ENCODE measurements at regions not wholly inside any gene's neighbourhood (a gene's known extent, or its start where the extent isn't known, plus 50 kb on each side); places are given as distances from the start of the nearest gene placed in this dataset.

DNA sequence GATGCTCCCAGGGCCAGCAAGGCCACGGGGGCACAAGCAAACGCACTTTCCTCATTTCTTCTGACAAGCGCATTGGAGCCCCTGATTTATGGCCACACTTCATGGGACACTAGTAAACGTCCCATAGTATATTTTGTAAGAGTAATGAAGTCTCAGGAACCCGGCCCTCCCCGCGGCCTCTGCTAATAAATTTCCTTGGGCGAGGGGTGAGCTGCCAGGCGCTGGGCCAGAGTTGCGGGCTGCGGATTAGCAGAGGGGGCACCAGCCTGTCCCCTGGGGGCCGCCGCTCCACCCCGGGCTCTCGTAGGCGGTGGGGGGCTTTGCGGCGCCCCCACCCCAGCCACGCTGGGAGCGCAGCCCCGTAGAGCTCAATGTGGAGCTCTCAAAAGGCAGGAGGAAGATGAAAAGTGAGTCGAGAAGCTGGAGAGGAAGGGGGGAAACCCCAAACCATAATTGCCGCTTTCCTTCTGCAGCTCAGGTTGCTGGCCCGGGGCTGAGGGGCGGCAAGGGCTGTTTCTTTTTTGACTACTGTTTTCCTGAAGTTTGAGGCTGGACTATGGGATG lies 173.6 kb downstream of the CDC5L start:
- DNase-seq: no peak

DNA sequence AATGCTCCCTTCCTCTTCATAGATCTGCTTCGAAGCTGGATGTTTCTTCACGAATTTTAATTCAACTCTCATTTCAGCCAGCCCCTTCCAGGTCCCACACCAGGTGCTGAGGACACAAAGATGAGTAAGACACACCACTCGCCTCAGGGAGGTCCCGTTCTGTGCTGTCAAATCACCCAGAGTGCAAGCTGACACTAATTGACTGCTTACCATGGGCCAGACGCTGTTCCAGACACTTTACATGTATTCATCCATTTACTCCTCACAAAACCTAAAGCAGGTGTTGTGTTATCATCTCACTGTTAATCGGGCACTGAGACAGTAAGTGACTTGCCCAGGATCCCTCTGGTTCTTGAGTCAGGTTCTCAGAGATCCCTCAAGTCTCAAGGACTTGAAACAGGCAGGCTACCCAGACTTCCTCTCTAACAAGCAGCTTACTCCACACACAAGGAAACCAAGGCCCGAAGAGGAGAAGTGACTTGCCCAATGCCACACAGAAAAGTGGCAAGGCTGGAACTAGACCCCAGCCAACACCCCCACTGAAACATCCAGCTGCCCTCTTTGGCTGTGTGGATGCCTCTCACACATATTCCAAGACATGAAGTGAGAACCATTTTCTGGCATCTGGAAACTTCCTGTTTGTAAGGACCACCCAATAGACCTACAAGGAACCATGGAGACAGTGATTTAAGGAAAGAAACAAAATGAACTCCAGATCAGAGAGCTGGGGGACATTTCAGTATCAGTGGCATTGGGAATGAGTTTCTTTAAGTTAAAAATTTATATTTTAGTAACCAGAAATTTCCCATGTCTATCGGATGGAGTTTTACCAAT lies 174.5 kb downstream of the CDC5L start:
- no peak for DNase-seq

DNA sequence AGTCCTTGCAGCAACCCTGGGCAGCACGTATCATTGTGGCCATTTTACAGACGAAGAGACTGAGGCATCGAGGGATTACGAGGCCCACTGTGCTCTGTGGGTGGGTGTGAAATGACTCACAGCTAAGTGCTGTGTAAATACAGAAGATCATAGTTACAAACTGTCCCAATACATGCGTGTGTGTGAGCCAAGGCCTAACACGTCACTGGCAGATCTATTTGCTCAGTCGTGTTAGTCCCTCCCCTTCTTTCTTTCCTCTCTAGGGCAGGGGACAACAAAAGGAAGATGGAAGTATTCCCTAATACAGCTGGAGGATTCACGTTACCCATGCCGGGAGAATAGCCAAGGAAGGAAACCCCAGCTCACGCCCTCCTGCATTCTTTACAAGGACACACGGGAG lies 175.9 kb downstream of the CDC5L start:
- DNase-seq: no peak

DNA sequence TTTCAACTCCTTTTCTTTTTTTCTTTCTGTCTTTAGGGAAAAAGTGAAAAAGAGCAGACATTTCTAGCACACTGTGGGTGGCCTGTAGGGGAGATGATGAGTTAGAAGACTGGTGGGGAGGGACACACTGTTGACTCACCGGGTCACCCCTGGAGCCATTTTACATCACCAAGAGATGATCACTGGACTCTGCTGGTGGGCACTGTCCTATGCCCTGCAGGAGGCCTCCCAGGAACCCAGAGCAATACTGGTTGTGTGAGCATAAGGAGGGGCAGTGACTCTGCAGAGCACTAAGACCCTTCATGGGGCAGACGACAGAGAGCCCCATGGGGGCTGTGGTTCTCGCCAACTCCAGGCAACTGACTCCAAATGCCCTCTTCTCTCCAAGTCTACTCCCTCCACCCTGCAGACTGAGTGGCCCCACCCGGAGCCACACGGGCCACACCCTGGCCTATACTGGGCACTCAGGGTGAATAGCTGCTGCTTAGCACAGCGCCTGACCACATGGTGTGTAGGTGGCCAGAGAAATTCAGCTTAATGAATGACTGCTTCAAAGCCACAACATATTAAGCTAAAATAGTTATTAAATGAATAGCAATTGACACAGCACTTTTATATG lies 177.5 kb downstream of the CDC5L start:
- no peak for DNase-seq

DNA sequence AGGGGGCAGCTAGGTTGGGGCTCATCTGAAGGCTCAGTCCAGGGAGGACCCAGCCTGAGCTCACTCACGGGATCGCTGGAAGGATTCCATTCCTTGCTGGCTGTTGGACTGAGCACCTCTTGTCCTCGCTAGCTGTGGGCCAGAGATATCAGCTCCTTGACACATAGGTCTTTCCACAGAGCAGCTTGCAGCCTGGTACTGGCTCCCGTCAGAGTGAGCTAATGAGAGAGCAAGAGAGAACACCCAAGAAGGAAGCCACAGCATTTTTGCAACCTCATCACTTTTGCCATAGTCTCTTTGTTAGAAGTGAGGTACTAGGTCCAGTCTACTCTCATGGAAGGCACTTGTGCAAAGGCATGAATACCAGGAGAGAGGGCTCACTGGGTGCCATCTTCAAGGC lies 179.9 kb downstream of the CDC5L start:
- DNase-seq: no peak

DNA sequence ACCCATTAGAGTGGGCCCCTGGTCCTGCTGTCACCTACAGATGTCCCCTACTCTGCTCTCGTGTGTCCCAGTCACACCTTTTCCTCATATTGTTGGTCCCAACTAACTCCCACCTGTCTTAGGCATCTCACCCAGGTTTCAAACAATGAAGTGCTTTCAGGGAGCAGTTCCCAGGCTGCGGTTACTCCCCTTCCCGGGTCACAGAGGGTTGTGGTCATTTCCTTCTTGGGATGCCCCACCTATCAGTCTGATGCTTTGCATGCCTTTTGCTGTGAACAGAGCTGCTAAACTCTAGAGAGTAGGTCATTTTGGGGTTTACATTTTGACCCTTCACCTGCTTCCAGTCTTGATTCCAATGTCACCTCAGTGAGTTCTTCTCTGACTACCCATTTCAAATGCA lies 181.6 kb downstream of the CDC5L start:
- DNase-seq: no peak

DNA sequence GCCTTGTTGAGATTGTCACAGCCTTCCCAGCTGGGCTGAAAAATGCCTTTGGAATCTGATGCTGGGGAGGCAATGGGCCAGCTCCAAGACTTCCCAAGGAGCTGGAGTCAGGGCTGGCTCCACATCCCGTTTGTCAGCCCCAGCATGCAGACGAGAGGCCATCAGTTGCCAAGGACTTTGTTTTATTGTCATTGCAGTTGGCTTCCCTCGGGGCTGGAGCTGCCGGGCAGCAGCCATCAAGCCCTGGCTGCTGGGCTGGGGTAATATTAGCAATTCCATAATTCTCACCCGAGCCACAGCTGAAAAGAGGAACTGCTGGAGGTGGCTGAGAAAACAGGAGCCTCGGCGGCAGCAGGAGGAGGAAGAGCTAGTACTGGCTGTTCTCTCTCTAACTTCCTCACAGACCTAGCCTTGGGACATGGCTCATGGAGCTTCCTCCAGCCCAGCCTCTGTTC lies 182.5 kb downstream of the CDC5L start:
- DNase-seq: no peak

DNA sequence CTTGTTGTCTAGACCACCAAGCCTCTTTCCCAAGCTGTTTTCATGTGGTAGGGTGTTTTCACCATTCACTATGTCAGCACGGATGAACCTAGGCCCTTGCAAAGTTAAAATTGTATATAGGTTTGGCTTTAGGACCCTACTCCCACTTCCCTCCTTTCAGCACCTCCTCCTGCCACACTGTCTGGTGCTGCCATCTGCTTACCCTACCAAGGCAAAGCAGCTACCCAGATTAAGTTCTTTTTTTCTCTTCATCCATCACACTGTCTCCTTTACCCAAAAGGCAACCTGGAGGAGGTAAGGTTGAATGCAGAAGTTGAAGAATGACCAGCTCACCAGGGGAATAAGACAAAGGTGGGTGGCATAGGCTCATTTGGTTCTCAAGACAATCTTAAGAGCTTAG lies 184.0 kb downstream of the CDC5L start:
- no peak for DNase-seq

DNA sequence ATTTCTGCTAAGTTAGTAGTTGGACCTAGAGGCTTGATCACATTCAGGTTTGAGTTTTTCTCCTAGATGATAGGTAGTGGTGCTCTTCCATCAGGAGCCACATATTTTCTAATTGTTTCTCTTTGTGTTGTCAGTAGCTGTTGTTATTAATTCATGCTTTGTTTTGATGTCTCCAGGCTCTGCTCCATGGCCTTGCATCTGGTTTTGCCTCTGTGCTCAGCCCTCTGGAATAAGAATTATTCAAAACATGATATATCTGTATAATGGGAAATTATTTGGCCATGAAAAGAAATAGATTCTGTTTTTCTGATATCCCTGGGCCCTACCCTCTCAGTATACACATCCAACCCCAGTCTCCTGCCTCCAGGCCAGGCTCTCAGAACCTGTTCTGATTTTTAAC lies 184.8 kb downstream of the CDC5L start:
- DNase-seq: no peak

DNA sequence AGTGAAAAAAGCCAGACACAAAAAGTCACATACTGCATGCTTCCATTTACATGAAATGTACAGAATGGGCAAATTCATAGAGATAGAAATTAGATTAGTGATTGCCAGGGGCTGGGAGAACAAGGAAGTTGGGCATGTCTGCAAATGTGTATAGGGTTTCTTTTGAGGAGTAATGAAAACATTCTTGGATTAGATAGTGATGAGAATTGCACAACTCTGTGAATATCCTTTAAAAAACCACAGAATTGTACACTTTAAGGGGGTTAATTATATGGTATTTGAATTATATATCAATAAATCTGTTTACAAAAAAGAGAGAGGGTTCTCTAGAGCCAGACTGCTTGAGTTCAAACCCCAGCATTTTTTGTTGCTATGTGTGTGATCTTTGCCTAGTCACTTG lies 188.1 kb downstream of the CDC5L start:
- no peak for DNase-seq

DNA sequence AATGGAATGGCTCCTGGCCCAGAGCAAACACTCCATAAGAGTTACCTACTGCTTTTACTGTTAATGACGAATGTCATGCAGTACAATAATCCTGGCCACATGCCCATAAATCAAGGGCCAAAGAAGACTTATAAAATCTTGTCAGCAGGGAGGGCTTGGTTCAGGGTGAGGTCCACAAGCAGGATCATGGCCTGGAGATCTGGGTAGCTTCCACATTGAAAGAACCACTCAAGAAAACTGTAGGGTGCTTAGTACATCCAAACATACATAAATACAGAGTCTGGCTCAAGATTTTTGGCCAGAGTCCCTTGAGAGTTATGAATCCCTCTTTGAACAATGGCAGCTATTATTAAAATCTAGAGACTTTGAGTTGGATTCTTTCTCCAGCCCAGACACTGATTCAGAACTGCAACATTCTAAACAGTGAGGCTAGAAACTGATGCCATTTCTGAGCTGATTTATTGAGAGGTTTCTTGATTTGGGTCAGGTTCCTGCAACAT lies 188.7 kb downstream of the CDC5L start:
- DNase-seq: no peak

DNA sequence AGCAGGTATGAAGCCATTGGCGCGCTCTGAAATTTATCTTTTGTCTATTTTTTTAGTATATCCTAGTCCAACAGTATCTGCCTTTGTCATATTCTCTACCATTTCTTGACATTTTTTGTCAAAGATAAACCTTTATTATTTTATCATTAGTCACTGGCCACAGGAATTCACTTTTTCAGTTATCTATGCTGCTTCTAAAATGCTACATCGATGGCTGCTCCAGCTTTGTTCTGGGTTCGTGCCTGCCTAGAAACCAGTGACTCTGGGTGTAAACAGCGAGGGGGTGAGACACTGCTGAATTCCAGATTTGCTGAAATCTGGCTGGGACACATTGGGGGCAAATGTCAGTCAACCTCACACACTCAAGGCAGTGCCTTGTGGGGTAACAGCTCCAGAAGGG lies 193.4 kb downstream of the CDC5L start:
- DNase-seq: no peak

DNA sequence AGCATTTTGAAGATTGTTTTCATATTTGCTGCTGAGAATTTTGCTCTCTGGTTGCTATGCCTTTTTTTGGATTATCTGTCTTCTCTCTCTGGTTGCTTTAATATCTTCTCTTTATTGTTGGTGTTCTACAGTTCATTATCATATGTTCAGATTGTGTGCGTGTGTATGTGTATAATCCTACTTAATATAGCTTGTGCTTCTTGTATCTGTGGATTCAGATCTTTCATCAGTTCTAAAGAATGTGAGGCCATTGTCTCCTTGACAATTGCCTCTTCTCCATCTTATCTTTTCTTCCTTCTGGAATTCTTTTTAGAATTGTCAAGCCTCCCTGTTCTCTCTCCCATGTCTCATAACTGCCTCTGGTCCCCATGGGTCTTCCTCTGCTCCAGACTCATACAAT lies 195.4 kb downstream of the CDC5L start:
- DNase-seq: no peak

DNA sequence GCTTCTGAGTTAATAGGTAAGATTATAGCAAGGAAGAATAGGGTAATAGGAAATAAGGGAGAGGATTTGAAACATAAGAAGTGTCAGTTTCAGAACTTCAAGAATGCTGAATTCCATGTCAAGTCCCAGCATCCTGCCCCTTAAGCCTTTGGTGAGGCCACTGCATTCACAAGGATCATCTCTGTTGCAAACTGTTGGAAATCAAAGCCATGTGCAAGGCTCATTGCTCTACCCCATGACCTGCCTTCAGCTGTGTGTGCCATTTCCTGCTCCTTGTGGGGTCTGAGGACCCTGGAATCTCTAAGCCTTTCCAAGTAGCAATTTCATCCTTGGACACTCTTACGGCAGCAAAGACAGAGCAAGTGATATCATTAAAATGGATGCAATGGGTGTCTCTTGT lies 203.0 kb downstream of the CDC5L start:
- no peak for DNase-seq

DNA sequence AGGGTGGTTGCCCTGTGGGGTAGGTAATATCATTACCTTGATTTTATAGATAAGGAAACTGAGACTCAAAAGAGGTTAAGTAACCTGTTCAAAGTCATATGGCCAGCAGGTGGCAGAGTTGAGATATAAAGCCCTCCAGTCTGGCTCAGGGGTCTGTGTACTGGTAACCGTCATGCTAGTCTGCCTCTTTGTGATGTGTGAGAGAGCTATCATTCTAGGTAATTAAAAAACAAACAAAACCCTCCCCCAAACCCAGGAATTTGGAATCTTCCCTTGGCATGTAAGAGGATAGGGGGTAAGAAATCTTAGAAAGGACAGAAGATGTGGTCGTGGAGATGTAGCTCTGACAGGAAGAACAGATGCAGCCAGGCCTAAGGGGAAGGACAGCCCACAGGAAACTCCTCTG lies 206.0 kb downstream of the CDC5L start:
- peak; percentile 59 for DNase-seq

DNA sequence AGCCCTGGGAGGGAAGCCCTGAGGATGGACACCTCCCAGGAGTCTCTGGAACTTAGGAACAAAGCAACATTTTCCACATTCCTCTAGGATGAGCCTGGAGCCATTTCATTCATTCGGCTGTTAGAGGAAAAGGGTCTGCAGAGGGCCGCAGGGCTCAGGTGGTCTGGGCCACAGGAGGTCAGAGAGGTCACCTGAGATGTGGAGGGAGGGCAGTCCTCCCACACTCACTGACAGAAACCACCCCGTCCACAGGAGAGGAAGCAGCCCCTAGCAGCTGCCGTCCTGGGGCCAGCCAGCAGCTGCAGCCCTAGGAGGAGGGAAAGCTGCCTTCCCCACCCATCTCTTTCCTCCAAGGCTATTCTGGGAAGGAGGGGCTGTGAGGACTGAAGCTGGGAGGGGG lies 207.0 kb downstream of the CDC5L start:
- DNase-seq: no peak

DNA sequence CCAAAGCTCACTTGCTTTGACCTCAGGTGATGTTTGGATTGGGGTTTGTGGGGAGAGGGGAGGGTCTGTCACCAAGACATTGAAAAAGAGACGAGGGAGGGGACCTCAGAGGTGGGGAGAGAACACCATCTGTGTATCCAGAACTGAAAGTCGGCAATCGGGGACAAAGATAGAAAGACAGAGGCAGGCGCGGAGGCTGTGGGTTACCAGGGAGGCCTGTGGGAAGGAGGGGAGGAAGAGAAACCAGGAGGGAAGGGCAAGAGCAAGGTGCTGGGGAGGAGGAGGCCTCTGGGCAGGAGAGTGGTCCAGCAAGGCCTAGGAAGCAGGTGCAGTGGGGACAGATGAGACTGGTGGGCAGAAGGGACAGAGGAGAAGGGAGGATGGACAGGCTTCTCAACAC lies 211.2 kb downstream of the CDC5L start:
- DNase-seq: no peak

DNA sequence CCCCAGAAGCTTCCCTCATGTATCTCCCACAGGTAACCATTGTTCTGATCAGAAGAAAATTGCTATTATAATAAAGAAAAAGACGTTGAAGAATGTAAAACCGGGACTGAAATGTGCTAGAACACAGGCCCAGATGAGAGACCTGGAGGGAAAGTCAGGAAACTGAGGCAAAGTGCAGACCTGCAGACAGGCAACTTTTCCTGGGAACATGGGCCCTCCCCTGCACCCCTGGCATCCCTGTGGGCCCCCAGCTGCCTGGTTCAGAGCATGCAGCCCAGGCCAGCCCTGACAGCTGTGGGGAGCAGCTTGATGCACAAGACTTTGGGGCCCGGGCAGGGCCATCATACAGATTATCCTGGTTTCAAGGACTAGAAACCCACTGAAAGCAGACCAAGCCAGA lies 212.2 kb downstream of the CDC5L start:
- no peak for DNase-seq

DNA sequence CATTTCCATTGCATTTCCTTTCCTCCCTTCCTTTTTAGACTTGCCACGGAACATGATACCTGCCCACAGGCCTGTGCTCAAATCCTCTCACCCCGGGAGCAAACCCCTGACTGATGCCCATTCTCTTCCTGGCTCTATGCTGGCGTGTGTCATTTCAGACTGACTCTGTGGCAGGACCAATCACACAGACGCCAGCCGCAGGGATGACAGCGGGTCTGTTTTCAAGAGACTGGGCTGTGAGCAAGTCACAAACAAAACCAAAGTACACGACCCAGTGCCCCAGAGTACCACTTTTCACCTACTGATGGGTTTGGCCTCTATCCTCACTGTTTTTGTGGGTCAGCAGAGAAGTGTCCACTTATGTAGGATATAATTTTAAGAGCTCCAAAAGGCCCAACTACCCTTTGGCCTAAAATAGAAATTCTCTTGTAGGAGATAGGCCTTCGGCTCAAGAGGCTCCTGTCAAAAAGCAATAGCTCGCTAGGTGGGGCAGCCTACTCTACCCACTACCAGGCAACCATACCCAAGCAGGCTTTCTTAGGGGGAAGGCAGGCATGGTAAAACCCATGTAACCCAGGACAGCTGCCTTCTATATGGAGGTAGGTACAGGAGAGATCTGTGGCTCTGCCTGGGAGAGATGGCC lies 215.7 kb downstream of the CDC5L start:
- no peak for DNase-seq

DNA sequence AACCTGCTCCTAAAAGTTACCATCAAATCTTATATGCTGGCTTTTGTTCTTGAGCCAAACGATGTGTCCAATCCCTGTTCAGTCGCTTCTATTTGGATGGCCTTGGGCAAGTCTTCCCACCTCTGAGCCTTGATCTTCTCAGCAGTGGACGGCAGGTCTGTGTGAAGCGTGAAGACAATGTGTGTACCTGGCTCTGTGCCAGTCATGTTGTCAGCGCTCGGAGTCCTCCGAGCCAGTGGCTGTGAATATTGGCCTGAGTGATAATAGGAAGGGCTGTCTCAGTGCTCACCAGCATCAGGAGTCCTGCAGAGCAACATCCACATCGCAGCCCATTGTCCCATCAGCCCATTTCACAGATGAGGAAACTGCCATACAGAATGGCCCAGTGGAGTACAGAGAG lies 219.0 kb downstream of the CDC5L start:
- DNase-seq: no peak

DNA sequence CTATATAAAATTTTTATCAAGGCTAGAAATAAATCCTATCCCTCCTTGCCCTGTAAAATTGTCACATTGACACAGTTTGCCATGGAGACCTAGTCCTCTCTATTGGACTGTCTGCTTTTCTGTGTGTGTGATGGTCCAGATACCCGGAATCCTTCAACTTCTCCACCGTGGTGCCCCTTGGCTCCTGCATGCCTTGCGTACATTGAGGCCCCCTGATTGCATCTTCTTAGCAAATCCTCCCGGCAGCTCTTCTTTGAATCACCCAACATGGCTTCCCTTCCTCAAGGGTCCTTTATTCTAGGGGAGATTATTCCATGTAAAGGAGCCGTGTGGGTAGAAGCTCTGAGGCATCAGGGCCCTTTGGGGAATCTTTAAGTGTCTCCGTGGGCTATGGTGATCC lies 219.5 kb downstream of the CDC5L start:
- no peak for DNase-seq

DNA sequence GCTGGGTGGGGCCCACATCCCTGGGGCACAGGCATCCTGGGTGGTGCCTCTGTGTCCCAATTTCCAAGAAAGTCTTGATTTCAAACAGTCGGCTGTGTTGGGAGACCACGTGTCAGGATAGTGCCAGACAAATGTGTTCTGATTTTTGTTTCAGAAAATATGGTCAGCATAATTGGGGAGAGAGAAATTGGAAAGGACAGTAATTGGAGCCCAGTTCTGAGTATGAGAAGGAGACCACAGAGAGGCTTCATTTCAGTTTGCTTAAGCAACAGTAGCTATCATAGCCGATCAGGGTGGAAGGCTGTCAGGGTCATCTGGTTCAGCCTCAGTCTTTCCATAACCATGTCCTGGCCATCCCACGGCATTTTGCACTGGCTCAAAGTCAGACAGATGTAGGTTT lies 220.7 kb downstream of the CDC5L start:
- DNase-seq: no peak

DNA sequence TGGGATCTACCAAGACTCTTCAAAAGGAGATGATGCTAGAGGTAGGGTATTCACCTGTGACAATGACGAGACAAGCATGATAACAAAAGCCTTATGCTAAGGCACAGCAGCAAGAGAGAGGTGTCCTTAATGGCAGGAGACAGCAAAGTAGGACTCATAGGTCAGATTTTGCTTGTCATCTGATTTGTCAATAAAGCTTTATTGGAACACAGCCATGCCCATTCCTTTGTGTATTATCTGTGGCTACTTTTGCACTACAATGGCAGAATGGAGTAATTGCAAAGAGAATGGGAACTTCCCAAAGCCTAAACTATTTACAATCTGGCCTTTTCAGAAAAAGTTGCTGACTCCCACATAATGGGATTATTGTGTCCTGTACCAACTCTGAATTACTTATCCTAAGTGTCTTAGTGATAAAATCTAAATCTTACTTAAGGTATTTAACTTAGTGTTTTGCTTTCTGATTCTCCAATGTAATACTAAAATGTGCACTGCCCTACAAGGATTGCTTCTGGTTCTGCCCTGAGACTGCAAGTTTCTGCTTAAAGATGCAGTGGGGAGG lies 221.6 kb downstream of the CDC5L start:
- no peak for DNase-seq

All from NCI-H1105 treated with DMSO at 0.1 percent for 48 hours (cell line).